ENCODE measurements at regions not wholly inside any gene's neighbourhood (a gene's known extent, or its start where the extent isn't known, plus 50 kb on each side); places are given as distances from the start of the nearest gene placed in this dataset.

DNA sequence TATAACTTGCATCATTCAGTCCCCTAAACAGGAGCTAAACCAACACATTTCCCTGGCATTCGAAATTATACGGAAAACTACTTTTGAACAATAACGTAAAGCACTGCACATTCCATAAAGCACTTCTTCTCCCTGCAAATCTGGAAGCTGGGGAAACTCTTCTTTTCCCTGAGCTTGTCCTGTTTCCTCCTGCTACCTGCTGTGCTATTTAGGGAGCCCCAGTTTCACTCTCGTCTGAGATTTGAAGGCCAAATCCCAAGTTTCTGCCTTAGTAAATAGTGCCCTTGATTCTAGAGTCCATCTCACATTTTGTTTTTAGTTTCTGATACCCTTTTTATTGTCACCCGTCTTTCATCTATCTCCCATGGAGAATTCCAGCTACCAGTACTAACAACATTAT lies 67.7 kb upstream of the OSR1 start:
- Histone ChIP-seq H3K27me3 (ENCODE audit: control insufficient read depth, insufficient read depth) (no peaks in the 10 kb centered on the region), H3K4me1 (ENCODE audit: control insufficient read depth, insufficient read depth, low read length) (no peaks in the 10 kb centered on the region), H3K9me3 (ENCODE audit: control insufficient read depth, low read length) (no peaks in the 10 kb centered on the region), H3K27ac (ENCODE audit: low read length) (no peak overlapping the region), H3K4me3 (ENCODE audit: low read length) (no peak overlapping the region)
- DNase-seq (no peak), ATAC-seq (no peak)
- intact Hi-C loops (cut with DNase I): no loop called here
- 82% methylated on average over 5 of the region's 5 CpGs for WGBS

DNA sequence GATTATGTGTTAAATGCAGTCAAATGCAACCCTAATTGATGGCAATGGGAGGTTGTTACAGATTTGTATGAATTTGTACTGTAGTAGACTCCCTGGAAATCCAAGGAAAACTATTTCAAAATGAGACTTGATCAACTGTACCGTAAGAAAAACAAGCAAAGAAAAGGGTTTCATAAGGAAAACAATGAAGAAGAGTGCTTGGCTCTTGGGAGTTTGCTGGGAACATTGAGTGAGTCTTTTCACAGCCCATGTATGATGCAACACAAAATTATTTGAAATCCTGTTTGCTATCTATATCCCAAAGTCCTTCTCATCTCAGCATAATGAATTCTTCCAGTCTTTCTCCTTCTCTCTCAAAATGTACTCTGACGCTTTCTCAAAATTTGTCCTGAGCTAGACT lies 67.0 kb upstream of the OSR1 start:
- intact Hi-C loops (cut with DNase I): no loop called here
- DNase-seq (no peak), ATAC-seq (peak in 1 of 2 donors; percentile 60)
- H3K4me3 ChIP-seq (ENCODE audit: low read length): no peak overlapping the region
- H3K4me1 ChIP-seq (ENCODE audit: control insufficient read depth, insufficient read depth, low read length): no peaks in the 10 kb centered on the region
- H3K27ac ChIP-seq (ENCODE audit: low read length): no peak overlapping the region
- H3K9me3 ChIP-seq (ENCODE audit: control insufficient read depth, low read length): no peaks in the 10 kb centered on the region
- no peaks in the 10 kb centered on the region for H3K27me3 ChIP-seq (ENCODE audit: control insufficient read depth, insufficient read depth)
- WGBS: 51% methylated on average over 2 of the region's 2 CpGs

DNA sequence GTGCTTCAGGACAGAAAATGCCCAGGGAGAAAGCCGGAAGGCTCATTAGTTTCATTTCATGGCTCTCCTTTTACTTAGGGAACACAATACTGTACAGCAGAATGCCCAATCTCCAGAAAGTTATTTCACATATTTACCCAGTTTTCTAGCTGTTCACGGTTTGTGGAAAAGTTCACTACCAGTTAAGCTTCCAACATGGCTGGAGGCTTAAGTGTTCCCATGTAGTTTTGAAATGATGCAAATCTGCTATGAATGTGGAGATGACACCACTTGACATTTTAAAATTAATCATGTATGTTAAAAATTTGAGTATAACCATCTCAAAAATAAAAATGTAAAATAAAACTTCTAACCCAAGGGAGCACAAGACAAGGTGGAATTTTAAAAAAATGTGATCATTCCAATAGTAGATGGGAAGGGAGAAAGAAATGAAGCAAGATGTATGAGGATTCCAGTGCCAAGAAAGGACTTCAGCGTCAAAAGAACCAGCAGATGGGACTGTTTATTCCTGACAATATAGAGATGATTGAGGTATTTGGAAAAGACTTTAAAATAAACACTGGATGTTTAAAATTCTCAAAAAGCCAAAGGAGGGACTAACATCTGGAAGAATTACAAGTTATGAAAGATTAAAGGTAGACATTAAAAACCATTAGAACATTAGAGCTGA lies 60.9 kb upstream of the OSR1 start:
- ATAC-seq (no peak), DNase-seq (no peak)
- 53% methylated on average over 3 of the region's 3 CpGs for WGBS
- Histone ChIP-seq H3K4me1 (ENCODE audit: control insufficient read depth, insufficient read depth, low read length) (no peaks in the 10 kb centered on the region), H3K4me3 (ENCODE audit: low read length) (no peak overlapping the region), H3K27me3 (ENCODE audit: control insufficient read depth, insufficient read depth) (no peaks in the 10 kb centered on the region), H3K9me3 (ENCODE audit: control insufficient read depth, low read length) (no peaks in the 10 kb centered on the region), H3K27ac (ENCODE audit: low read length) (no peak overlapping the region)
- intact Hi-C loops (cut with DNase I): no loop called here

GRCh38 chr2:19416784-19417684 lies 58.6 kb upstream of the OSR1 start:
- H3K4me1 ChIP-seq (ENCODE audit: control insufficient read depth, insufficient read depth, low read length): no peaks in the 10 kb centered on the region
- H3K4me3 ChIP-seq (ENCODE audit: low read length): no peak overlapping the region
- 64% methylated on average over 3 of the region's 3 CpGs for WGBS
- ATAC-seq (peak; percentile 74 to 92), DNase-seq (peak; percentile 55 to 89 (median 75))
- no peaks in the 10 kb centered on the region for H3K27me3 ChIP-seq (ENCODE audit: control insufficient read depth, insufficient read depth)
- H3K9me3 ChIP-seq (ENCODE audit: control insufficient read depth, low read length): peaks cover 4% of the 10 kb centered on the region
- H3K27ac ChIP-seq (ENCODE audit: low read length): no peak overlapping the region
- intact Hi-C loops (cut with DNase I): no loop called here

DNA sequence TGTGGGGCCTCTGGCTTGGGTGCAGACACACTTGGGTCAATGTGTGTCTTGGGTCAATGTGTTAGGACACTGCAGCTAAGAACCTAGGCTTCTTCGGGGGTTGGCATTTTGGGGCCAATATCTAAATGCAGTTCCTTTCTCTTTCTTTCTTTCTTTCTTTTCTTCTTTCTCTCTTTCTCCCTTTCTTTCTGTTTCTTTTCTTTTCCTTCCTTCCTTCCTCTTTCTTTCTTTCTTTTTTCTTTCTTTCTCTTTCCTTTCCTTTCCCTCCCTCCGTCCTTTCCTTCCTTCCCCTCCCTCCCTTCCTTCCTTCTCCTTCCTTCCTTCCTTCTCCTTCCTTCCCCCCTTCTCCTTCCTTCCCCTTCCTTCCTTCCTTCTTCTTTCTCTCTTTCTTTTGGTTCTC lies 57.7 kb upstream of the OSR1 start:
- no peak for DNase-seq
- Histone ChIP-seq H3K4me1 (ENCODE audit: control insufficient read depth, insufficient read depth, low read length) (no peaks in the 10 kb centered on the region), H3K4me3 (ENCODE audit: low read length) (no peak overlapping the region), H3K27ac (ENCODE audit: low read length) (no peak overlapping the region), H3K27me3 (ENCODE audit: control insufficient read depth, insufficient read depth) (no peaks in the 10 kb centered on the region), H3K9me3 (ENCODE audit: control insufficient read depth, low read length) (peaks cover 4% of the 10 kb centered on the region)
- intact Hi-C loops (cut with DNase I): no loop called here
- 68% methylated on average over 2 of the region's 2 CpGs for WGBS
- no peak for ATAC-seq

DNA sequence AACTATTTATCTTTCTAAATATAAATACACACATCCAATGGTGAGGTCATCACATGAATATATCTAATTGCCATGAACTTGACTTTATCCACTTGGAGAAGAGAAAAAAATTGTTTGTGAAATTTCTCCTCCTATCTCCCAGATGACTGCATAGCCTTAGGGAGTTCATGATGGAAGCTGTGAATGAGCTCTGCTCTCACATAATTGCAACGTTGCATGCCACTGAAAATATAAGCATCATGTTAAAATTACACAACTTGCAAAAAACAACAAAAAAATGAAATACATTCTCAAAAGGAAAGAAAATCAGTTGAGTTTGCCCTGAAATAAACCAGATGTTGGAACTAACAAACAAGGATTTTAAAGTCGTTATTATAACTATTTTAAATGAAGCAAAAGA lies 50.6 kb upstream of the OSR1 start:
- no peaks in the 10 kb centered on the region for H3K4me1 ChIP-seq (ENCODE audit: control insufficient read depth, insufficient read depth, low read length)

DNA sequence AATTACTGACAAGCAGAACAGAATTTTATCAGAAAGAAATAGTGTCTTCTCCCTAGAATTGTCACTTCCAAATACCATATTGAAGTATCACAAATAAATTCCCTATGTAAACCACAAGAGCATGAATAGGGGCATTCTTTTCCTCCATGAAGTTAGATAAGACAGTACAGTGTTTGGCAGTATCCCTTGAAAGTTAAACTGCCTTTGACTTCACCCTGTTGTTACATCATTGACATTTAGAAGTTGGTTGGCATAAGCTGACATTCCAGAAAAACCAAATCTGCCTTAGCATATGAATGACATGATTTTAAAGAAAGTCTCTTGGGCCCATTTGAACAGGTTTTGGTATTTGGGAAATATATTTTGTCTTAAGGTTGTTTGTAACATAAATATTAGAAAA lies 50.2 kb upstream of the OSR1 start:
- ATAC-seq (peak; percentile 75 to 88), DNase-seq (no peak)
- intact Hi-C loops (cut with DNase I): no loop called here
- peaks cover 4% of the 10 kb centered on the region for H3K9me3 ChIP-seq (ENCODE audit: control insufficient read depth, low read length)
- no peak overlapping the region for H3K27ac ChIP-seq (ENCODE audit: low read length)
- no peaks in the 10 kb centered on the region for H3K27me3 ChIP-seq (ENCODE audit: control insufficient read depth, insufficient read depth)
- H3K4me3 ChIP-seq (ENCODE audit: low read length): no peak overlapping the region
- H3K4me1 ChIP-seq (ENCODE audit: control insufficient read depth, insufficient read depth, low read length): no peaks in the 10 kb centered on the region

More for the DNA sequence above, 50.6 kb upstream of the OSR1 start:
- H3K9me3 ChIP-seq (ENCODE audit: control insufficient read depth, low read length): peaks cover 4% of the 10 kb centered on the region
- intact Hi-C loops (cut with DNase I): no loop called here
- 40% methylated on average over 2 of the region's 2 CpGs for WGBS
- peak; percentile 77 to 91 for ATAC-seq
- DNase-seq: no peak
- no peak overlapping the region for H3K4me3 ChIP-seq (ENCODE audit: low read length)
- H3K27me3 ChIP-seq (ENCODE audit: control insufficient read depth, insufficient read depth): no peaks in the 10 kb centered on the region
- H3K27ac ChIP-seq (ENCODE audit: low read length): no peak overlapping the region

Data from right cardiac atrium (tissue), 5 donors.